HG03196 (cell line): ENCODE measurements at regions not wholly inside any gene's neighbourhood (a gene's known extent, or its start where the extent isn't known, plus 50 kb on each side); places are given as distances from the start of the nearest gene placed in this dataset.

Experiments
- ATAC-seq: cut with Tn5 transposase; IDR thresholded peaks from one replicate; pipeline ENCODE4 v1.9.1; 2021; ENCODE audit not compliant: unreplicated experiment

- no peak for ATAC-seq
Observed at GRCh38 chr17:15112846-15113617, 152.1 kb downstream of the PMP22 start.

- no peak for ATAC-seq
Observed at GRCh38 chr17:15109608-15110007, 155.5 kb downstream of the PMP22 start.

GRCh38 chr17:15108992-15109391 is 156.1 kb downstream of the PMP22 start:
- no peak for ATAC-seq

- no peak for ATAC-seq
Observed at GRCh38 chr17:15106540-15106939, 158.6 kb downstream of the PMP22 start.

- ATAC-seq, result no peak
Observed at GRCh38 chr17:15103785-15104184, 161.3 kb downstream of the PMP22 start.

GRCh38 chr17:15101175-15101574 is 164.0 kb downstream of the PMP22 start:
- ATAC-seq, result no peak

GRCh38 chr17:15096511-15096910 is 168.6 kb downstream of the PMP22 start:
- no peak for ATAC-seq

DNA sequence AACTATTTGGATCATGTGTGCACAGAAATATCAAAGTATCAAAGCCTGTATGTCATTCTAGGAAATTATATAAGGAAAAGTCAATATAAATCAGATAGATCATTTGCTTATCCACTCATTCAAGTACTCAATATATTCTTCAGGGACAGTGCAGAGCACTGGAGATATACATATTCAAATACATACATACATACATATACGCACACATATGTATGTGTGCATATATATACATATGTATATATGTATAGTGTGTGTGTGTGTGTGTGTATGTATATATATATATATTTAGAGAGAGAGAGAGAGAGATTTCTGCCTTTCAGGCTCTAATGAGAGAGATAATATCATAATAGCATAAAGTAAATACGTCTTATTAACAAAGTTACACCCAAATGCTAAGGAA is 169.2 kb downstream of the PMP22 start:
- ATAC-seq, result no peak

DNA sequence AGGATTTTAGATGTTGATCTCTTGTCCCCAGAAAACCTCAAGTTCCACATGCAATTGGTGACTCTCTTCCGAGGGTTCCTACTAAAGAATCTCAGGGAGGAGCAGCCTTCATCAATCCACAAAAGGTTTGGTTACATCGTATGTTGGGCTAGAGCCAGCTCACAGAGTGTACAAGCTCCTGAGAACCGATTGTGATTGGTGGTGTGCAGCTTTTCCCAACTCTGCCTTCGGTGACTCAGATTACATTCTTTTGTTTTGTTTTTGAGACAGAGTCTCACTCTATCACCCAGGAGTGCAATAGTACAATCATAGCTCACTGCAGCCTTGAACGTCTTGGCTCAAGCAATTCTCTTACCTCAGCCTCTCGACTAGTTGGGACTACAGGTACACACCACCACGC is 172.4 kb downstream of the PMP22 start:
- ATAC-seq, result no peak

DNA sequence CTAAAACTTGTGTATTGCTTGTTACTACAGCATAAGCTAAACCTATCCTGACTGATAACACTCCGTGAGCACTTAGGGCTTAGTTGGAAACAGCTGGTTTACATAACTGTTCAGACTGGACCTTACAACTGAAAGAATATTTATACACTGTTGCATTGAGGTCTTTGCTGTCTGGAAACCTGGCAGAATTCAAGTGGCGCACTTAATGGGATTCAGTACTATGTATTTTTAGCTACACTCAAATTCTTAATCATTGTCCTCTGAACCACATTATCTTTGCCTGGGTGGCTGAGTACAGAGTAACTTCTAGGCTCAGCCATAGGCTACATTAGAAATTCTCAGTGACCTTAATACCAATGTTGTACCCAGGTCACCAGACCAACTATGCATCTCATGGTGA is 172.9 kb downstream of the PMP22 start:
- no peak for ATAC-seq

DNA sequence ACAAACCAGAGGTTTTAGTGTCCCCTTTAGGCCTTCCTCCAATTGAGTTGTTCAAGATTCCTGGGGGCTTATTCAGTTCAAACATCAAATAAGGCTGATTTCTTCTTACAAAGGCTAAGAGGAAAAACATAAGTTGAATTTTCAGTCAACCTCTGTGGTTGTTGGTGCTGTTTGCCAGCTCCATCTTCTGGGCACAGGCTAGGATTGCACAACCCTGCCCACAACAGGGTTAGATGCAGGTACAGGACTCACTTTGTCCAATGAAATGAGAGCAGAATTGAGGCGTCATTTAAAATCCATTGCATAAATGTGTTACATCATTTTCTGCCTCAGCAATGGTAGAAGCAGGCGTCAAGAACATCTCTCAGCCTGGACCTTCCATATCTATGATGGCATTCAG is 173.3 kb downstream of the PMP22 start:
- no peak for ATAC-seq

GRCh38 chr17:15090533-15090932 is 174.6 kb downstream of the PMP22 start:
- no peak for ATAC-seq

GRCh38 chr17:15087946-15088345 is 177.2 kb downstream of the PMP22 start:
- ATAC-seq, result no peak

- no peak for ATAC-seq
Observed at GRCh38 chr17:15086776-15087295, 178.3 kb downstream of the PMP22 start.

DNA sequence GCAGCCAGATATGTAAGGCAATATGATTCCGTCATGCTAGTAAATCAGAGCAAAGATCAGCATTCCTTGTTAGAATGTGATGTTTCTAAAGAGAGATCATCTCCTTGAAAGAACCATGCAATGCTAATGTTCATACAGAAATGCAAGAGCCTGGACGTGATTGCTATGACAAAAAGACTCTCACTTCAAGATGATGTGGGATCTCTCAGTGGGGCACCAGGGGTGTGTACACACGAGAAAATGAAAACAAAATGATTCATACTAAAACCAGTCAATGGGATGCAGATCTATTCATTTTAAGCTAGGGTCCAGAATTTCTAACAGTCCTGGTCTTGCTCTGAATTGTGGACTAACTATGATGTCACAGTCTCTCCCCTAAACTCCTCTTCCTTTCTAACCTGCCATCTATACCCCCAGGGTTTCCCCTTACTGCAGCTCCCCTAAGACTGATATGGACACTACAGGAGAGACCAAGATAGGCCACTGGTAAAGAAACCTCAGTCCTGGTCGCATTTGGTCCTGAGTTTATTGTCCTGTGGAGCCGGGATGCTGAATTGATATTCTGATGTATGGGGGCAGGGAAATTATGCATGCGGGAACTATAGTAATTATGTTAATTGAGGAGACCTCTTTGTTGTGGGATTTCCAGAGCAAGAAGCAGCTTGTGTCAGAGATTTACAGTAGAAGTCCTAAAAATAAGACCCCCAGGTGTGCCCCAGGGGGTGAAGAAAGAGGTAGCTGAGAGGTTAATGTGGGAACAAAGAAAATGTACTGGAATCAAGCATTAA is 179.0 kb downstream of the PMP22 start:
- no peak for ATAC-seq

DNA sequence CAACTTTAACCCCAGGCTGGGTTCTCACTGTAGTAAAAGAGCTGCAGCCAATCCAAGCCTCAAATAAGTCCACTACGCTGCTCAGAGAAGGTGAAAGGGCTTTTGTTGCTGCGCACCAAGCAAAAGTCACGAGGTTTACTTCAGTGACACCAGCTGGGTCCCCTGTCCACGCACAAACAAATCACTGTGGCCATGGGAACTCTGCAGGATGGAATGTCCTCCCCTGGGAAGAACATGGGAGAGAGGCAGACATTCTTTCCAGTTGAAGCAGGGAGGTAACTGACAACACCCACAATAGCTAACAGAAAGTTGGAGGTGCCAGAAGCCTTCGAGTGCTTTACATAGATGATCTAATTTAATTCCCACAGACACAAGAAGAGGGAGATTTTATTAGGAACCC is 181.9 kb downstream of the PMP22 start:
- ATAC-seq, result no peak

- ATAC-seq, result no peak
Observed at GRCh38 chr17:15081008-15081407, 184.1 kb downstream of the PMP22 start.

DNA sequence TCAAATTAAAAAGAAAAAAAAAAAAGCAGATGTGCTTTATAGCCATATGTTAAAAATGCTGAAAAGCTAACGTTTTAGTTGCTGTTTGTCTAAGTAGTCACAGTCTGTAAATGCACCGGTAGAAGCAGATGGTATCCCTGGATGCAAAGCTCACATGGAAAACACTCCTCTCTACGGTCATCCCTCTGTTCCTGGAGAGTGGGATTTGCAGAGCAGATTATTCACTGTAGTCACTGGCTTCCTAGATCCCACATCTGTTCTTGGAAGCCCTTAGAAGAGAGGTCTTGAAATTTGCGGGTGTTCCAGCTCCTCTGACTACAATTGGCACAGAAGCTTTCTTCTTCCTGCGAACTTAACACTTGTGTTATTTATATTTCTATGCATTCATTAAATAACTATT is 186.6 kb downstream of the PMP22 start:
- no peak for ATAC-seq

DNA sequence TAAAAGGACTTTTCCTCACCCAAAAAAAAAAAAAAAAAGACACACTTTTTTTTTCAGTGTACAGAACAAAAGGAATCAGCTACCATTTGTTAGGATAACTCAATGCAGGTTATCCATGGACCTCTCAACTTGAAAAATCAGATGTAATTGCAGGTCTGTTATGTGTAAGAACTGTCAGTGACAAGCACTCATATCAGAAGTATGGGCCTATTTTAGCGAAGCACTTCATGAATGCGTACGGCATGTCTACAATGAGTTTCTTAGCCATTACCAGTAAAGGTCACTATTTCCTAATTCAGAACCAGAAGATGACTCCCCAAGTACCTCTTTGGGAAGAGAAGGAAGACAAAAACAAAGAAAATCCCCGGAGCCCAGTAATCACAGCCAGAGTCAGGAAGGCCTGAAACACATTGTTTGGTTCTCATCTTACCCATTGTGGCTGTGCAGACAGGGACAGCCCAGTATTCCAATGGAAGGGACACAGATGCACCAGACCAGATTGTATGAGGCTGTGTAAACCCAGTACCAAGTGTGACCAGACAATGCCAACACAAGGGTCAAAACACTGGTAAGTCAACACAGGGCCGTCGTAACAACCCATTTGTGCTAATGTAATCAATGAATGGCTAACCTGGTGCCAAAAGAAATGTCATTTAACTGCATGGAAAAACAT is 188.0 kb downstream of the PMP22 start:
- ATAC-seq, result no peak

DNA sequence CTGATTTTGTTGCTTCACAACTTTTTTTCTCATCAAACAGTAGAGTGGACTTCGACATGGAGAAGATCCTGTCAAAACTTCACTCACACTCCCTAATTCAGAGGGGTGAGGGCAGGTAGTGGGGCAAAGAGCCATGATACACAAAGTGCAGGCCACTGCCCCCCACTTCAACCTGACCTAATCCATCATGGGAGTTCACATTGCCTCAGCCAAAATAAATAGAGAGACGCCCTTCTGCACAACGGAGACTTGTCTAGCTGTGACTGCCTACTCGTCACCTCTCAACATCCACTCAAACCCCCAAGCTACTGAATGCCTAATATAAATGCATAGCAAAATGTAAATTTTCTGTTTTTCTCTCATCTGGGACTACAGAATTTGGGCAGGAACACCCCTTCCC is 213.2 kb downstream of the PMP22 start:
- no peak for ATAC-seq

GRCh38 chr17:15049795-15050160 is 215.3 kb downstream of the PMP22 start:
- no peak for ATAC-seq
